Esophagus squamous epithelium (tissue), 5 donors: ENCODE measurements at regions not wholly inside any gene's neighbourhood (a gene's known extent, or its start where the extent isn't known, plus 50 kb on each side); places are given as distances from the start of the nearest gene placed in this dataset.

Experiments used
- DNase-seq: peaks from one replicate; lab custom pipeline; 2025; lab: John Stamatoyannopoulos, UW
- H3K27ac ChIP-seq, 4 donors: fragments of 200-600 bp; sonication (generic); one replicate each; pipeline ENCODE4 v1.5.1; 2016 to 2019; ENCODE audit warnings: mild to moderate bottlenecking in 1 of 4
- H3K27me3 ChIP-seq, 4 donors: fragments of 200-600 bp; sonication (generic); 1 replicate in 3 of 4; 2 replicates in 1 of 4; pipeline versions ENCODE4 v1.5.1 to v1.6.0; 2017 to 2021; ENCODE audit warnings: antibody characterized with exemption in 1 of 4
- H3K36me3 ChIP-seq, 3 donors: fragments of 200-600 bp; sonication (generic); one replicate each; pipeline ENCODE4 v1.5.1; 2016 to 2019
- H3K4me1 ChIP-seq, 3 donors: fragments of 200-600 bp; sonication (generic); one replicate each; pipeline ENCODE4 v1.5.1; 2017 to 2019
- H3K4me3 ChIP-seq, 4 donors: fragments of 200-600 bp; sonication (generic); 1 replicate in 3 of 4; 2 replicates in 1 of 4; pipeline ENCODE4 v1.5.1; 2016 to 2019; ENCODE audit warnings: mild to moderate bottlenecking in 2 of 4, moderate library complexity in 1 of 4
- H3K9me3 ChIP-seq, 3 donors: fragments of 200-600 bp; sonication (generic); one replicate each; pipeline ENCODE4 v1.5.1; 2016 to 2019
- POLR2A ChIP-seq, 4 donors: fragments of 450-650 bp; IDR thresholded peaks; one replicate each; pipeline ENCODE4 v1.6.1; 2017; ENCODE audit warnings: antibody characterized with exemption in 4 of 4, mild to moderate bottlenecking in 4 of 4, moderate library complexity in 3 of 4
- WGBS, 2 donors: methylation state at CpG; one replicate each; pipeline ENCODE4 v1.1.5; 2018; 5-methylcytosine and 5-hydroxymethylcytosine counted together
- intact Hi-C: fragments of 100-400 bp; cut with DNase I; formaldehyde crosslinking; loops from one replicate; pipeline ENCODE4 v1.15.0; 2022
- TF ChIP-seq, protein P1 (sequence below), 6 experiments: fragments of 450-650 bp in 4 of 6; fragments of 200-600 bp in 2 of 6; sonication (generic) in 2 of 6; IDR thresholded peaks; one replicate each; pipeline ENCODE4 v1.5.1; 2016 to 2019; ENCODE audit warnings: antibody characterized with exemption in 6 of 6, mild to moderate bottlenecking in 4 of 6, moderate library complexity in 4 of 6
- donor health status: DM: yes; HTN: yes; CAD: no.

DNA sequence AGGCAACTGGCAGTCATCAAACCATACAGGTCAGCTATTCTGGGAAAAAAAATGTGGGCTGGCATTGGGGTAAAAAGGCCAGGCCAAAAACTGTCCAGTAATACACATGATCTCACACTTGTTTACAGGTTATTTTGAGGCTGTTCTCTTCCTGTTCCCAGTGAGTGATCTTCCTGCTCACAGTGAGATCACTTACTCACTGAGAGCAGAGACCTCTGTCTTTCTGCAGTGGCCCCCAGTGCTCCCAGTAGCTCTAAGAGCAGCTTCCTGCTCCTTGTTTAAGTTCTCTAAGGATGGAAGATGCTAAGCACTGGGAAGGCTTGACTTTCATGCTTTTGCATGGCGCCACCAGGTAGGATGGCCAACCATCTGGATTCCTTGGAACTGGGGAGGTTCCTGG, 93.5 kb upstream of the KIAA1217 start:
- H3K4me1 ChIP-seq = no peaks in the 10 kb centered on the region
- H3K4me3 ChIP-seq = no peak overlapping the region
- WGBS, 2 donors = 100% methylated on average over 1 of the region's 1 CpG; no CpG with 5 or more reads in 1 of the 2 donors
- TF ChIP-seq, protein P1, sequence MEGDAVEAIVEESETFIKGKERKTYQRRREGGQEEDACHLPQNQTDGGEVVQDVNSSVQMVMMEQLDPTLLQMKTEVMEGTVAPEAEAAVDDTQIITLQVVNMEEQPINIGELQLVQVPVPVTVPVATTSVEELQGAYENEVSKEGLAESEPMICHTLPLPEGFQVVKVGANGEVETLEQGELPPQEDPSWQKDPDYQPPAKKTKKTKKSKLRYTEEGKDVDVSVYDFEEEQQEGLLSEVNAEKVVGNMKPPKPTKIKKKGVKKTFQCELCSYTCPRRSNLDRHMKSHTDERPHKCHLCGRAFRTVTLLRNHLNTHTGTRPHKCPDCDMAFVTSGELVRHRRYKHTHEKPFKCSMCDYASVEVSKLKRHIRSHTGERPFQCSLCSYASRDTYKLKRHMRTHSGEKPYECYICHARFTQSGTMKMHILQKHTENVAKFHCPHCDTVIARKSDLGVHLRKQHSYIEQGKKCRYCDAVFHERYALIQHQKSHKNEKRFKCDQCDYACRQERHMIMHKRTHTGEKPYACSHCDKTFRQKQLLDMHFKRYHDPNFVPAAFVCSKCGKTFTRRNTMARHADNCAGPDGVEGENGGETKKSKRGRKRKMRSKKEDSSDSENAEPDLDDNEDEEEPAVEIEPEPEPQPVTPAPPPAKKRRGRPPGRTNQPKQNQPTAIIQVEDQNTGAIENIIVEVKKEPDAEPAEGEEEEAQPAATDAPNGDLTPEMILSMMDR (IDR thresholded peaks at IDR 0.05) = no peak
- no peak for TF ChIP-seq POLR2A (IDR thresholded peaks at IDR 0.05)
- DNase-seq = no peak
- H3K9me3 ChIP-seq = no peaks in the 10 kb centered on the region
- intact Hi-C loops = no loop called here
- H3K27me3 ChIP-seq = no peaks in the 10 kb centered on the region
- no peaks in the 10 kb centered on the region for H3K36me3 ChIP-seq
- no peak overlapping the region for H3K27ac ChIP-seq

DNA sequence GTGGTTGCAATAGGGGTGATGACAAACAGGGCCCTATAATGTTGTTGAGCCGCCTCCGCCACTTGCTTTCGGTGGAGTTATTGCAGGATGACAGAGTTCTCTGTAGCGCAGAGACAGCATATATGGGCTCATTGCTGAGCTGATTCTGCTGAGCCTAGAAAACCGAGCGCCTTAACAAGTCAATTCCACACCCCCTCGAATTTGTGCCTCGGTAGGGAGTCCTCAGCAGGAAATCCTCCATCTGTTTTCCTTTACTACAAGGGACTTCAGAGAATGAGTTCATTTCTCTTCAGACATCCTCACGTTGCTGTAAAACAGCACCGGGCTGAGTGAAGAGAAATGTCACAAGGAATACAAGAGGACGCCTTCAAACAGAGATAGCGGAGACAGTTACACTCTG, 90.7 kb upstream of the KIAA1217 start:
- H3K27ac ChIP-seq = no peak overlapping the region
- H3K4me1 ChIP-seq = no peaks in the 10 kb centered on the region
- H3K9me3 ChIP-seq = no peaks in the 10 kb centered on the region
- intact Hi-C loops = no loop called here
- TF ChIP-seq, protein P1 (IDR thresholded peaks at IDR 0.05) = no peak
- TF ChIP-seq POLR2A (IDR thresholded peaks at IDR 0.05) = no peak
- H3K4me3 ChIP-seq = no peak overlapping the region
- H3K27me3 ChIP-seq = no peaks in the 10 kb centered on the region
- 53 to 57% methylated on average over 12 of the region's 12 CpGs for WGBS, 2 donors
- DNase-seq = no peak
- no peaks in the 10 kb centered on the region for H3K36me3 ChIP-seq

DNA sequence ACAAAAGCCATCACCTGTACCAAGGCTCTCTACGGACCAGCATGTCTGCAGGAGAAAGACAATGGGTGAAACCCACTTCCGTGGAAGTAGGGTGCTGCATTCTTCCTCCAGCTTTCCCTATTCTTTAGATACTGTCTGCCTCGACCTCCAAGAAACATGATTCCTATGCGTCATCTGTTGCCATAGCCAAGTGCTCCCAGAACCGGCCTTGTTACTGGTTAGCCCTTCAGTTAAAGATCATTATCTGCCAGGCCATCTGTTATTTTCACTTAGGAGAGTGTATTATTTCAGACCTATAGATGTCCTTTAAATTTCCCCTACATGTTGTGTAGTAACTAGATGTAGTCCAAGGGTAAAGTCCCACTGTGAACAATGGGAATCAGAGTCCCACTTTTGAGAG, 89.0 kb upstream of the KIAA1217 start:
- Histone ChIP-seq H3K9me3 (no peaks in the 10 kb centered on the region), H3K27ac (no peak overlapping the region), H3K4me3 (no peak overlapping the region), H3K36me3 (no peaks in the 10 kb centered on the region), H3K27me3 (no peaks in the 10 kb centered on the region), H3K4me1 (no peaks in the 10 kb centered on the region)
- TF ChIP-seq, protein P1 (IDR thresholded peaks at IDR 0.05) = no peak
- TF ChIP-seq POLR2A (IDR thresholded peaks at IDR 0.05) = no peak
- intact Hi-C loops = no loop called here
- WGBS, 2 donors = 80 to 83% methylated on average over 5 of the region's 5 CpGs
- no peak for DNase-seq

DNA sequence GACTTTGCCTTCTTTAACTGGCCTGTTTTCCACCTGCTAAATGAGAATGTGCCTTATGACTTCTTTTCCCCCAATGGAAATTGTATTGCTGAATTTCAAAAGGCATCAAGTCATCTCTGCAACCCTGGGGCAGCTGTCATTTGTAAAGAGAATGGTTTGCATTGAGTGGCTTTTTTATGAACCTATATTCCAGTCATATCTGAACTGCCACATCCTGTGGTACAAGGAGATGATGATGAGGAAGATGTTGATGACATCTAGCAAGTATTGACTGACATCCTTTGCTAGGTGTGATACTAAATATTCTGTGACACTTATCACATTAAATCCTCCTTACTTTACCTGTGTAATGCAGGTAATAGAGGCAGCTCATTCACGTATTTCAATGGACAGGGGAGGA, 88.3 kb upstream of the KIAA1217 start:
- H3K4me3 ChIP-seq = no peak overlapping the region
- no peaks in the 10 kb centered on the region for H3K4me1 ChIP-seq
- H3K9me3 ChIP-seq = no peaks in the 10 kb centered on the region
- intact Hi-C loops = no loop called here
- no peak for DNase-seq
- no peaks in the 10 kb centered on the region for H3K27me3 ChIP-seq
- 74 to 94% methylated on average over 1 of the region's 1 CpG for WGBS, 2 donors
- H3K36me3 ChIP-seq = no peaks in the 10 kb centered on the region
- TF ChIP-seq POLR2A (IDR thresholded peaks at IDR 0.05) = no peak
- TF ChIP-seq, protein P1 (IDR thresholded peaks at IDR 0.05) = no peak
- no peak overlapping the region for H3K27ac ChIP-seq

DNA sequence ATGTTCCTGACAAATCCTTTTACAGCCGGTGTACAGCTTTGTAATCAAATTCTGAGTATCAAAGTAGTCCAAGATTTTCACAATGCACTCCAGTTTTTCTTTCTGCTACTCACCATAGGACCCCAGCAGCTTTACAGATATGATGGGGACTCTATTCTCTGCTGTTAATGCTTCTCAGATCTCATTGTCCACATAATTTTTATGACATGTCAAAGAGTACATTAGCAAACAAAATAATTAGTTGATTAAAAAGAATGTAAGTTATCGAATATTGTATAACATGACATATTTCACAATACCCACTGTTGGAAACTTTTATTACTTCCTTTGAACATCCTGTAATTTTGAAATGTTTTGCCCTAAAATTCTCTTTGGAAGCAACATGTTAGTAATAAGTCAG, 81.4 kb upstream of the KIAA1217 start:
- no peak for DNase-seq
- Histone ChIP-seq H3K9me3 (no peaks in the 10 kb centered on the region), H3K36me3 (no peaks in the 10 kb centered on the region), H3K4me3 (no peak overlapping the region), H3K4me1 (peaks cover 0 to 10% (median 0%) of the 10 kb centered on the region in 3 donors), H3K27me3 (no peaks in the 10 kb centered on the region), H3K27ac (no peak overlapping the region)
- TF ChIP-seq, protein P1 (IDR thresholded peaks at IDR 0.05) = no peak
- TF ChIP-seq POLR2A (IDR thresholded peaks at IDR 0.05) = no peak
- WGBS, 2 donors = 67 to 68% methylated on average over 2 of the region's 2 CpGs
- intact Hi-C loops = no loop called here
